H1 (cell line): ENCODE measurements at regions not wholly inside any gene's neighbourhood (a gene's known extent, or its start where the extent isn't known, plus 50 kb on each side); places are given as distances from the start of the nearest gene placed in this dataset.

Experiments used
- ATF2 ChIP-seq: IDR thresholded peaks from 2 replicates; pipeline ENCODE4 v1.6.1; 2012; ENCODE audit warnings: low read length, inconsistent platforms
- CBX8 ChIP-seq: fragments of 300-800, 300-1000 bp; sonication (generic); IDR thresholded peaks from 2 replicates; pipeline ENCODE4 v1.7.1; 2016; ENCODE audit warnings: low read depth, low read length, borderline replicate concordance
- CTCF ChIP-seq, 3 experiments: IDR thresholded peaks; 1 replicate in 2 of 3; 2 replicates in 1 of 3; pipeline versions ENCODE4 v1.5.1 to v1.6.1; 2011; ENCODE audit warnings: low read length in 3 of 3, mild to moderate bottlenecking in 3 of 3, inconsistent platforms in 2 of 3, low read depth in 1 of 3, moderate library complexity in 1 of 3; ENCODE audit not compliant: insufficient read depth in 1 of 3; ENCODE audit errors: control extremely low read depth in 1 of 3
- RAD21 ChIP-seq, 2 experiments: IDR thresholded peaks in 1 of 2; conservative IDR thresholded peaks in 1 of 2; 2 replicates each; pipeline ENCODE4 v1.6.1; 2011; ENCODE audit warnings: low read depth in 2 of 2, low read length in 2 of 2, improper control_type of control experiment in 1 of 2, inconsistent platforms in 1 of 2, mild to moderate bottlenecking in 1 of 2, moderate library complexity in 1 of 2
- SIRT6 ChIP-seq: IDR thresholded peaks from one replicate; pipeline ENCODE4 v1.7.1; 2012; ENCODE audit warnings: low read length, inconsistent platforms
- SP1 ChIP-seq: IDR thresholded peaks from 2 replicates; pipeline ENCODE4 v1.6.1; 2011; ENCODE audit warnings: low read depth, low read length
- SUZ12 ChIP-seq: fragments of 200-600 bp; sonication (generic); IDR thresholded peaks from 2 replicates; pipeline ENCODE4 v1.6.1; 2012; ENCODE audit warnings: mild to moderate bottlenecking, inconsistent platforms, low read length, moderate library complexity, mixed read lengths
- TAF1 ChIP-seq: IDR thresholded peaks from 2 replicates; pipeline ENCODE4 v1.6.1; 2011; ENCODE audit warnings: mild to moderate bottlenecking, low read depth, low read length
- TBP ChIP-seq: IDR thresholded peaks from 2 replicates; pipeline ENCODE4 v1.6.1; 2011; ENCODE audit warnings: low read depth, low read length, improper control_type of control experiment

GRCh38 chr4:79497001-79497400, 89.0 kb upstream of the GK2 start (continued):
- TF ChIP-seq ATF2 (no peak), CTCF (IDR thresholded peaks at IDR 0.05; ENCODE audit: control extremely low read depth in 1 of 3, insufficient read depth in 1 of 3, low read depth in 1 of 3, low read length in 3 of 3) (no peak), SUZ12 (no peak), CBX8 (no peak), RAD21 (IDR thresholded peaks at IDR 0.05 in 1 of 2, conservative IDR thresholded peaks at IDR 0.05 in 1 of 2; ENCODE audit: low read depth in 2 of 2, low read length in 2 of 2) (no peak), TAF1 (no peak), SP1 (no peak), TBP (no peak), SIRT6 (no peak)
